ENCODE measurements at regions not wholly inside any gene's neighbourhood (a gene's known extent, or its start where the extent isn't known, plus 50 kb on each side); places are given as distances from the start of the nearest gene placed in this dataset.

GRCh38 chr4:37767019-37767418 is 59.5 kb upstream of the PGM2 start:
- TF ChIP-seq SMC3 (IDR thresholded peaks at IDR 0.05) (no peak), RCOR1 (IDR thresholded peaks at IDR 0.05; ENCODE audit: low read depth, low read length) (no peak)

Data from A549 (cell line).